ENCODE measurements at regions not wholly inside any gene's neighbourhood (a gene's known extent, or its start where the extent isn't known, plus 50 kb on each side); places are given as distances from the start of the nearest gene placed in this dataset.

GRCh38 chr2:58730764-58731487, 489.8 kb upstream of the FANCL start:
- no peak overlapping the region for H3K4me3 ChIP-seq (ENCODE audit: low read length)
- no peak for DNase-seq (ENCODE audit: low read depth)
- no peak for TF ChIP-seq CTCF (conservative IDR thresholded peaks at IDR 0.05; ENCODE audit: low read depth, low read length)

GRCh38 chr2:58727981-58728656, 487.0 kb upstream of the FANCL start:
- H3K4me3 ChIP-seq (ENCODE audit: low read length): no peak overlapping the region
- TF ChIP-seq CTCF (conservative IDR thresholded peaks at IDR 0.05; ENCODE audit: low read depth, low read length): no peak
- DNase-seq (ENCODE audit: low read depth): no peak

GRCh38 chr2:58721912-58722591, 480.9 kb upstream of the FANCL start:
- TF ChIP-seq CTCF (conservative IDR thresholded peaks at IDR 0.05; ENCODE audit: low read depth, low read length): no peak
- DNase-seq (ENCODE audit: low read depth): no peak
- H3K4me3 ChIP-seq (ENCODE audit: low read length): no peak overlapping the region

GRCh38 chr2:58720770-58721697, 479.9 kb upstream of the FANCL start:
- DNase-seq (ENCODE audit: low read depth): no peak

GRCh38 chr2:58720033-58720769, 479.1 kb upstream of the FANCL start:
- no peak for TF ChIP-seq CTCF (conservative IDR thresholded peaks at IDR 0.05; ENCODE audit: low read depth, low read length)
- H3K4me3 ChIP-seq (ENCODE audit: low read length): no peak overlapping the region
- no peak for DNase-seq (ENCODE audit: low read depth)

More at GRCh38 chr2:58720770-58721697, 479.9 kb upstream of the FANCL start:
- no peak for TF ChIP-seq CTCF (conservative IDR thresholded peaks at IDR 0.05; ENCODE audit: low read depth, low read length)
- H3K4me3 ChIP-seq (ENCODE audit: low read length): no peak overlapping the region

- TF ChIP-seq CTCF (conservative IDR thresholded peaks at IDR 0.05; ENCODE audit: low read depth, low read length): no peak
- DNase-seq (ENCODE audit: low read depth): no peak
- H3K4me3 ChIP-seq (ENCODE audit: low read length): no peak overlapping the region
Observed at GRCh38 chr2:58715344-58715743, 474.2 kb upstream of the FANCL start.

All from retinal pigment epithelial cell (primary cell).